IMR-90 (cell line): ENCODE measurements at regions not wholly inside any gene's neighbourhood (a gene's known extent, or its start where the extent isn't known, plus 50 kb on each side); places are given as distances from the start of the nearest gene placed in this dataset.
A peak's percentile ranks its signal among the peaks of the same experiment; 100 is the strongest.

Experiments
- ATAC-seq: fragments of 200-7000 bp; cut with Tn5 transposase; 2 replicates; pipeline ENCODE4 v1.9.1; 2020; ENCODE audit warnings: low read depth, mild to moderate bottlenecking, moderate library complexity
- BruUV-seq: library from RNA; stranded (reverse); fragments of 400-500 nt; replicated peaks from 2 replicates; lab custom pipeline; 2021; lab: Mats Ljungman, UMichigan
- CTCF ChIA-PET: fragments of 300-600 bp; formaldehyde crosslinking; extraction: SDS; loops from one replicate; lab custom pipeline; 2021; ENCODE audit warnings: antibody characterized with exemption; lab: Yijun Ruan, JAX
- POLR2A ChIA-PET: fragments of 300-600 bp; sonication (Branson Sonifier 250); formaldehyde crosslinking; loops from one replicate; lab custom pipeline; 2022; ENCODE audit warnings: antibody characterized with exemption; ENCODE audit not compliant: unreplicated experiment; lab: Charles Lee
- DNase-seq: peaks from one replicate; pipeline ENCODE4 v3.0.0; 2013
- H2AFZ ChIP-seq: replicated peaks from 2 replicates; pipeline ENCODE3; 2013; ENCODE audit warnings: low read length, mild to moderate bottlenecking; ENCODE audit not compliant: poor library complexity
- H2AK5ac ChIP-seq: 2 replicates; pipeline ENCODE4 v1.6.1; 2013; ENCODE audit warnings: low read depth, low read length, inconsistent platforms
- H2AK9ac ChIP-seq: replicated peaks from 2 replicates; pipeline ENCODE3; 2013; ENCODE audit warnings: mild to moderate bottlenecking, low read depth, low read length, moderate library complexity; ENCODE audit not compliant: poor library complexity
- H2BK120ac ChIP-seq: 2 replicates; pipeline ENCODE4 v1.6.1; 2013; ENCODE audit warnings: low read depth, low read length, inconsistent platforms
- H2BK15ac ChIP-seq: 3 replicates; pipeline ENCODE4 v1.6.1; 2013; ENCODE audit warnings: low read depth, low read length, inconsistent platforms
- H2BK20ac ChIP-seq: 2 replicates; pipeline ENCODE4 v1.6.1; 2013; ENCODE audit warnings: low read depth, mild to moderate bottlenecking, inconsistent platforms, low read length, moderate library complexity
- H2BK5ac ChIP-seq: 2 replicates; pipeline ENCODE4 v1.6.1; 2013; ENCODE audit warnings: mild to moderate bottlenecking, low read depth, low read length, inconsistent platforms; ENCODE audit not compliant: poor library complexity, severe bottlenecking
- H3K14ac ChIP-seq: replicated peaks from 2 replicates; pipeline ENCODE4 v1.6.1; 2013; ENCODE audit warnings: low read depth, low read length, inconsistent platforms
- H3K18ac ChIP-seq: 2 replicates; pipeline ENCODE4 v1.6.1; 2013; ENCODE audit warnings: low read depth, low read length, control low read depth
- H3K23ac ChIP-seq: 2 replicates; pipeline ENCODE4 v1.6.1; 2013; ENCODE audit warnings: low read depth, low read length, inconsistent platforms
- H3K27ac ChIP-seq: 2 replicates; pipeline ENCODE4 v1.5.1; 2013; ENCODE audit warnings: mild to moderate bottlenecking, control low read depth, low read length; ENCODE audit not compliant: insufficient read depth
- H3K27me3 ChIP-seq: 2 replicates; pipeline ENCODE4 v1.6.1; 2013; ENCODE audit warnings: low read length; ENCODE audit not compliant: control insufficient read depth, insufficient read depth
- H3K36me3 ChIP-seq: 2 replicates; pipeline ENCODE4 v1.6.1; 2013; ENCODE audit warnings: low read length, mixed read lengths; ENCODE audit not compliant: control insufficient read depth, insufficient read depth
- H3K4ac ChIP-seq: 2 replicates; pipeline ENCODE4 v1.6.1; 2013; ENCODE audit warnings: low read depth, low read length, inconsistent platforms
- H3K4me1 ChIP-seq: 2 replicates; pipeline ENCODE4 v1.6.1; 2013; ENCODE audit warnings: low read length, mixed read lengths; ENCODE audit not compliant: control insufficient read depth, insufficient read depth
- H3K4me2 ChIP-seq: 2 replicates; pipeline ENCODE4 v1.6.1; 2013; ENCODE audit warnings: low read depth, mild to moderate bottlenecking, control low read depth, low read length, moderate library complexity
- H3K4me3 ChIP-seq: 2 replicates; pipeline ENCODE4 v1.5.1; 2013; ENCODE audit warnings: low read depth, mild to moderate bottlenecking, control low read depth, low read length, moderate library complexity; ENCODE audit not compliant: insufficient read depth
- H3K56ac ChIP-seq: 2 replicates; pipeline ENCODE4 v1.6.1; 2013; ENCODE audit warnings: low read length, inconsistent platforms; ENCODE audit not compliant: insufficient read depth; ENCODE audit errors: extremely low read depth
- H3K79me1 ChIP-seq, 2 experiments: 2 replicates each; pipeline ENCODE4 v1.6.1; 2013; ENCODE audit warnings: low read length in 2 of 2, inconsistent platforms in 1 of 2, low read depth in 1 of 2
- H3K9ac ChIP-seq: 2 replicates; pipeline ENCODE4 v1.6.1; 2013; ENCODE audit warnings: low read depth, low read length, control low read depth
- H3K9me1 ChIP-seq: 2 replicates; pipeline ENCODE4 v1.6.1; 2013; ENCODE audit warnings: low read length, inconsistent platforms; ENCODE audit not compliant: insufficient read depth
- H3K9me3 ChIP-seq: 2 replicates; pipeline ENCODE4 v1.6.1; 2013; ENCODE audit warnings: low read length; ENCODE audit not compliant: control insufficient read depth, insufficient read depth
- H4K20me1 ChIP-seq: 2 replicates; pipeline ENCODE4 v1.6.1; 2013; ENCODE audit warnings: low read length, inconsistent platforms; ENCODE audit not compliant: insufficient read depth
- H4K5ac ChIP-seq: 2 replicates; pipeline ENCODE4 v1.6.1; 2013; ENCODE audit warnings: mild to moderate bottlenecking, low read depth, low read length, control low read depth
- H4K8ac ChIP-seq, 2 experiments: 2 replicates each; pipeline ENCODE4 v1.6.1; 2013; ENCODE audit warnings: low read depth in 2 of 2, low read length in 2 of 2, control low read depth in 1 of 2, inconsistent platforms in 1 of 2
- H4K91ac ChIP-seq: 2 replicates; pipeline ENCODE4 v1.6.1; 2013; ENCODE audit warnings: low read depth, low read length, inconsistent platforms; ENCODE audit not compliant: insufficient read depth
- BHLHE40 ChIP-seq: fragments of 150-350 bp; IDR thresholded peaks from 2 replicates; pipeline ENCODE4 v1.6.1; 2016; ENCODE audit warnings: mild to moderate bottlenecking, low read depth, low read length
- CEBPB ChIP-seq: IDR thresholded peaks from 2 replicates; pipeline ENCODE4 v1.6.1; 2012; ENCODE audit warnings: low read depth, low read length, improper control_type of control experiment
- CHD1 ChIP-seq: IDR thresholded peaks from 2 replicates; pipeline ENCODE4 v1.6.1; 2012; ENCODE audit warnings: low read depth, low read length, improper control_type of control experiment
- MAFK ChIP-seq: IDR thresholded peaks from 2 replicates; pipeline ENCODE4 v1.6.1; 2012; ENCODE audit warnings: low read depth, low read length, improper control_type of control experiment
- MAZ ChIP-seq: IDR thresholded peaks from 2 replicates; pipeline ENCODE4 v1.6.1; 2012; ENCODE audit warnings: low read depth, mild to moderate bottlenecking, low read length, improper control_type of control experiment, moderate library complexity, borderline replicate concordance
- MXI1 ChIP-seq: IDR thresholded peaks from 2 replicates; pipeline ENCODE4 v1.6.1; 2012; ENCODE audit warnings: low read depth, mild to moderate bottlenecking, low read length, moderate library complexity, borderline replicate concordance
- NFE2L2 ChIP-seq: fragments of 150-350 bp; IDR thresholded peaks from 2 replicates; pipeline ENCODE4 v1.6.1; 2016; ENCODE audit warnings: low read depth, mild to moderate bottlenecking, low read length
- POLR2A ChIP-seq: IDR thresholded peaks from 2 replicates; pipeline ENCODE4 v1.6.1; 2012; ENCODE audit warnings: mild to moderate bottlenecking, low read depth, low read length
- RAD21 ChIP-seq: IDR thresholded peaks from 2 replicates; pipeline ENCODE4 v1.6.1; 2012; ENCODE audit warnings: low read length, improper control_type of control experiment
- RCOR1 ChIP-seq: IDR thresholded peaks from 2 replicates; pipeline ENCODE4 v1.6.1; 2012; ENCODE audit warnings: mild to moderate bottlenecking, low read length, improper control_type of control experiment; ENCODE audit not compliant: insufficient replicate concordance
- RFX5 ChIP-seq: IDR thresholded peaks from 2 replicates; pipeline ENCODE4 v1.8.0; 2012; ENCODE audit warnings: low read depth, mild to moderate bottlenecking, low read length, moderate library complexity
- SMC3 ChIP-seq: fragments of 150-350 bp; IDR thresholded peaks from 2 replicates; pipeline ENCODE4 v1.6.1; 2016; ENCODE audit warnings: low read depth, mild to moderate bottlenecking, antibody characterized with exemption, low read length, moderate library complexity
- WGBS, 2 experiments: methylation state at CpG; one replicate each; pipeline versions ENCODE4 v1.1.5 to v1.1.7; 2013; ENCODE audit warnings: missing lambda C conversion rate in 2 of 2; ENCODE audit not compliant: insufficient read length in 1 of 2; ENCODE audit errors: extremely low coverage in 2 of 2; 5-methylcytosine and 5-hydroxymethylcytosine counted together
- dilution Hi-C: fragments of 300-500 bp; cut with HindIII; formaldehyde crosslinking; loops from one replicate; pipeline ENCODE4 v1.14.3; 2018; ENCODE audit warnings: low sequenced_read_pairs; ENCODE audit not compliant: unreplicated experiment
- in situ Hi-C: fragments of 300-500 bp; cut with MboI; formaldehyde crosslinking; loops from 3 replicates; pipeline ENCODE4 v1.14.3; 2019; ENCODE audit warnings: low sequenced_read_pairs, inconsistent platforms, mixed read lengths
- intact Hi-C: fragments of 100-400 bp; cut with micrococcal nuclease; formaldehyde crosslinking; loops from 2 replicates; pipeline ENCODE4 v1.10.0; 2022
- TF ChIP-seq, protein P1 (sequence below): conservative IDR thresholded peaks from 2 replicates; pipeline ENCODE4 v1.5.1; 2012; ENCODE audit warnings: mild to moderate bottlenecking, low read depth, low read length, improper control_type of control experiment
- TF ChIP-seq, protein P2 (sequence below): fragments of 150-350 bp; IDR thresholded peaks from 2 replicates; pipeline ENCODE4 v1.6.1; 2017; ENCODE audit warnings: mild to moderate bottlenecking, antibody characterized with exemption, low read length, low read depth

DNA sequence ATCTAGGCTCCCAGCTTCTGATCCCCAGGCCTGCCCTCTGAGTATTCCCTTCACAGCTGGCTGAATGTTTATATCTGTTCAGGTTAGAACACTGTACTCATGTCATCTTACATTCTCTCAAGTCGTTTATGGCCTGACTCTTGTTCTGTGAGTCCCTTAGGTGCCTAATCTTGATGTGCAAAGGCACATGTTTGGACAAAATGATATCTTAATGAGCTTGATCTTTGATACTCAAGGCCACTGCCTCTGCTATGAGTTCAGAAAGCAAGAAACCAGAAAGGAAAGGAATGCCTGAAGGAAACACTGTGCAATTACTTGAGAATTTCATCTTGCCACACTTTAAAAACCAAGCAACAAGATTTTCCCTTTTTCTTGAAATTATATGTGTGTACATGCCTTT is 391.8 kb upstream of the ZNF608 start:
- H3K27me3 ChIP-seq = no peaks in the 10 kb centered on the region
- TF ChIP-seq BHLHE40 (no peak), POLR2A (no peak), MAZ (no peak), RCOR1 (no peak), RAD21 (no peak), MAFK (no peak), SMC3 (no peak), MXI1 (no peak), RFX5 (no peak), CEBPB (no peak), CHD1 (no peak), NFE2L2 (no peak)
- TF ChIP-seq, protein P1, sequence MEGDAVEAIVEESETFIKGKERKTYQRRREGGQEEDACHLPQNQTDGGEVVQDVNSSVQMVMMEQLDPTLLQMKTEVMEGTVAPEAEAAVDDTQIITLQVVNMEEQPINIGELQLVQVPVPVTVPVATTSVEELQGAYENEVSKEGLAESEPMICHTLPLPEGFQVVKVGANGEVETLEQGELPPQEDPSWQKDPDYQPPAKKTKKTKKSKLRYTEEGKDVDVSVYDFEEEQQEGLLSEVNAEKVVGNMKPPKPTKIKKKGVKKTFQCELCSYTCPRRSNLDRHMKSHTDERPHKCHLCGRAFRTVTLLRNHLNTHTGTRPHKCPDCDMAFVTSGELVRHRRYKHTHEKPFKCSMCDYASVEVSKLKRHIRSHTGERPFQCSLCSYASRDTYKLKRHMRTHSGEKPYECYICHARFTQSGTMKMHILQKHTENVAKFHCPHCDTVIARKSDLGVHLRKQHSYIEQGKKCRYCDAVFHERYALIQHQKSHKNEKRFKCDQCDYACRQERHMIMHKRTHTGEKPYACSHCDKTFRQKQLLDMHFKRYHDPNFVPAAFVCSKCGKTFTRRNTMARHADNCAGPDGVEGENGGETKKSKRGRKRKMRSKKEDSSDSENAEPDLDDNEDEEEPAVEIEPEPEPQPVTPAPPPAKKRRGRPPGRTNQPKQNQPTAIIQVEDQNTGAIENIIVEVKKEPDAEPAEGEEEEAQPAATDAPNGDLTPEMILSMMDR = no peak
- TF ChIP-seq, protein P2, sequence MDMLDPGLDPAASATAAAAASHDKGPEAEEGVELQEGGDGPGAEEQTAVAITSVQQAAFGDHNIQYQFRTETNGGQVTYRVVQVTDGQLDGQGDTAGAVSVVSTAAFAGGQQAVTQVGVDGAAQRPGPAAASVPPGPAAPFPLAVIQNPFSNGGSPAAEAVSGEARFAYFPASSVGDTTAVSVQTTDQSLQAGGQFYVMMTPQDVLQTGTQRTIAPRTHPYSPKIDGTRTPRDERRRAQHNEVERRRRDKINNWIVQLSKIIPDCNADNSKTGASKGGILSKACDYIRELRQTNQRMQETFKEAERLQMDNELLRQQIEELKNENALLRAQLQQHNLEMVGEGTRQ = no peak
- no peaks in the 10 kb centered on the region for H3K79me1 ChIP-seq
- H3K4me1 ChIP-seq = peaks cover 2% of the 10 kb centered on the region
- H3K4me2 ChIP-seq = no peak overlapping the region
- H3K27ac ChIP-seq = no peak overlapping the region
- H2AFZ ChIP-seq = no peak overlapping the region
- no peak overlapping the region for H3K9ac ChIP-seq
- H4K20me1 ChIP-seq = no peaks in the 10 kb centered on the region
- peaks cover 2% of the 10 kb centered on the region; the same call in 1 of the 2 replicates for H3K9me1 ChIP-seq
- H3K18ac ChIP-seq = peak overlapping the region; percentile 74; the same call in 1 of the 2 replicates
- no peak overlapping the region for H3K4me3 ChIP-seq
- H3K36me3 ChIP-seq = no peaks in the 10 kb centered on the region
- ATAC-seq (no peak), DNase-seq (no peak)
- intact Hi-C loops (no loop called here), dilution Hi-C loops (no loop called here), in situ Hi-C loops (no loop called here)
- H3K9me3 ChIP-seq = no peaks in the 10 kb centered on the region
- H2BK20ac ChIP-seq = no peak overlapping the region
- H4K91ac ChIP-seq = no peak overlapping the region
- no peak overlapping the region for H3K4ac ChIP-seq
- POLR2A ChIA-PET = no interaction called here
- H2AK9ac ChIP-seq = no peak overlapping the region
- 0 out of 3 replicates have a peak overlapping the region, but pooled peaks have one; percentile 6 for H2BK15ac ChIP-seq
- 0 out of 2 replicates have a peak overlapping the region, but pooled peaks have one; percentile 2 for H2AK5ac ChIP-seq
- peak overlapping the region; percentile 20 for H2BK120ac ChIP-seq
- H4K8ac ChIP-seq = no peak overlapping the region
- no peak overlapping the region for H2BK5ac ChIP-seq
- BruUV-seq = no TSS peak
- WGBS, 2 experiments = no CpG with 5 or more reads among the region's 1 CpG
- CTCF ChIA-PET = no interaction called here
- no peak overlapping the region for H3K14ac ChIP-seq
- H4K5ac ChIP-seq = no peak overlapping the region
- H3K23ac ChIP-seq = peak overlapping the region; percentile 8; the same call in 1 of the 2 replicates
- no peak overlapping the region for H3K56ac ChIP-seq
